Type B pancreatic cell (in vitro differentiated cells): ENCODE measurements at regions not wholly inside any gene's neighbourhood (a gene's known extent, or its start where the extent isn't known, plus 50 kb on each side); places are given as distances from the start of the nearest gene placed in this dataset.

ENCODE experiments used
- DNase-seq: peaks from one replicate; pipeline ENCODE4 v3.0.0; 2021; ENCODE audit warnings: mixed read lengths; ENCODE audit not compliant: unreplicated experiment; ENCODE audit errors: extremely low spot score
- H3K27ac Mint-ChIP-seq: 2 replicates; pipeline ENCODE4 v1.8.0; 2021; ENCODE audit warnings: mild to moderate bottlenecking, mixed read lengths
- H3K27me3 Mint-ChIP-seq: 2 replicates; pipeline ENCODE4 v1.8.0; 2021; ENCODE audit warnings: mixed read lengths
- H3K36me3 Mint-ChIP-seq: 2 replicates; pipeline ENCODE4 v1.8.0; 2021; ENCODE audit warnings: mixed read lengths
- H3K4me1 Mint-ChIP-seq: one replicate; pipeline ENCODE4 v1.8.0; 2021; ENCODE audit warnings: mixed read lengths; ENCODE audit not compliant: unreplicated experiment
- H3K4me3 Mint-ChIP-seq: 2 replicates; pipeline ENCODE4 v1.8.0; 2021; ENCODE audit warnings: mild to moderate bottlenecking, mixed read lengths
- H3K9me3 Mint-ChIP-seq: 2 replicates; pipeline ENCODE4 v1.8.0; 2021; ENCODE audit warnings: mixed read lengths
- CTCF ChIP-seq: fragments of 200-600 bp; sonication (generic); conservative IDR thresholded peaks from 2 replicates; pipeline ENCODE4 v1.5.0; 2021; ENCODE audit warnings: antibody characterized with exemption, mild to moderate bottlenecking

DNA sequence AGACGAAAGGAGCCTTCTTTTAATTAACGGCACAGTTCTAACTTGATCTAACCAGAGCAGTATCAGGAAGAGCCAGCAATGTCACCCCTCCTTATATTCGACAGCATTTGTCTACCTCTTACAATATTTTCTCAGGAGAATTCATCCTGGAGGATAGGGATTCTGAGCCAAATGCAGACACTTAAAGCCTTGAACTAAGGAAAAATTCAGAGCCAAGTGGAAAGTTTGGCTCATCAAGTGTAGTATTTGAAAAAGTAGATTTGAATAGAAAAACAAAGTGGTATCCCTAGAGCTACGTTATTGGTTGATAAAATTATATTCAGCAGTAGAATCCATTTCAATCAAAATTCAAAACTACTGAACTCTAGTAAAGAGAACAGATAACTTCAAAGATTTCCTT is 732.0 kb upstream of the ADGRL2 start:
- Mint-ChIP-seq H3K36me3 (no peaks in the 10 kb centered on the region), H3K27me3 (no peaks in the 10 kb centered on the region), H3K27ac (no peak overlapping the region), H3K4me1 (no peaks in the 10 kb centered on the region), H3K4me3 (no peak overlapping the region), H3K9me3 (no peaks in the 10 kb centered on the region)
- no peak for DNase-seq
- no peak for TF ChIP-seq CTCF

- peak overlapping the region; percentile 52 for H3K27ac Mint-ChIP-seq
- H3K27me3 Mint-ChIP-seq, result peaks cover 3% of the 10 kb centered on the region
- no peak for TF ChIP-seq CTCF
- DNase-seq, result no peak
- H3K4me3 Mint-ChIP-seq, result peak overlapping the region; percentile 32
- H3K9me3 Mint-ChIP-seq, result no peaks in the 10 kb centered on the region
- peaks cover 9% of the 10 kb centered on the region for H3K4me1 Mint-ChIP-seq
- H3K36me3 Mint-ChIP-seq, result no peaks in the 10 kb centered on the region
These were observed 746.9 kb upstream of the ADGRL2 start for GRCh38 chr1:81053826-81054225.

GRCh38 chr1:81052162-81052561 is 748.6 kb upstream of the ADGRL2 start:
- Mint-ChIP-seq H3K36me3 (no peaks in the 10 kb centered on the region), H3K4me3 (no peak overlapping the region), H3K27me3 (peaks cover 3% of the 10 kb centered on the region), H3K27ac (no peak overlapping the region), H3K4me1 (peaks cover 9% of the 10 kb centered on the region), H3K9me3 (no peaks in the 10 kb centered on the region)
- no peak for DNase-seq
- no peak for TF ChIP-seq CTCF

DNA sequence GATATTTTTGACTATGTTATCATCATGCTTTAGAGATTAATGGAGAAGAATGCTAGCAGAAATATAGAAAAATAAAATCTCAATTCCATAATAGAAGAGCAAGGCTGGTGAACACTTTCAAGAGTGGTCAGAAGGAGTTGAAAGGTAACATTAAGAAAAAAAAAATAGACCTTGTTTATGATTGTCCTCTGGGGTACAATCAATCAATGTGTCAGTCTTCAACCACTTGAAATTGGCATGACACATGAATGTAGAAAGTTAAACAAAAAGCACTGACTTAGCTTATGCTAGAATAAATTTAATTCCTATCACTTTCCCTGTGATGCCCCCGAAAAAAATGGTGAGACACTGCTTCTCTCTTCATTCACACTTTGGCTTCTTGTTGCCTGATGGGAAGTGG is 750.3 kb upstream of the ADGRL2 start:
- peaks cover 3% of the 10 kb centered on the region for H3K27me3 Mint-ChIP-seq
- no peak overlapping the region for H3K27ac Mint-ChIP-seq
- peaks cover 9% of the 10 kb centered on the region for H3K4me1 Mint-ChIP-seq
- H3K9me3 Mint-ChIP-seq, result no peaks in the 10 kb centered on the region
- no peak overlapping the region for H3K4me3 Mint-ChIP-seq
- no peak for DNase-seq
- TF ChIP-seq CTCF, result no peak
- no peaks in the 10 kb centered on the region for H3K36me3 Mint-ChIP-seq

GRCh38 chr1:81044708-81045107 is 756.0 kb upstream of the ADGRL2 start:
- Mint-ChIP-seq H3K9me3 (no peaks in the 10 kb centered on the region), H3K36me3 (no peaks in the 10 kb centered on the region), H3K27ac (no peak overlapping the region), H3K4me3 (no peak overlapping the region), H3K4me1 (no peaks in the 10 kb centered on the region), H3K27me3 (no peaks in the 10 kb centered on the region)
- TF ChIP-seq CTCF, result no peak
- no peak for DNase-seq

GRCh38 chr1:81042225-81042624 is 758.5 kb upstream of the ADGRL2 start:
- H3K27me3 Mint-ChIP-seq, result no peaks in the 10 kb centered on the region
- H3K4me3 Mint-ChIP-seq, result no peak overlapping the region
- no peaks in the 10 kb centered on the region for H3K9me3 Mint-ChIP-seq
- no peak for TF ChIP-seq CTCF
- H3K4me1 Mint-ChIP-seq, result no peaks in the 10 kb centered on the region
- no peak overlapping the region for H3K27ac Mint-ChIP-seq
- H3K36me3 Mint-ChIP-seq, result no peaks in the 10 kb centered on the region
- DNase-seq, result no peak
